ENCODE measurements at regions not wholly inside any gene's neighbourhood (a gene's known extent, or its start where the extent isn't known, plus 50 kb on each side); places are given as distances from the start of the nearest gene placed in this dataset.

DNA sequence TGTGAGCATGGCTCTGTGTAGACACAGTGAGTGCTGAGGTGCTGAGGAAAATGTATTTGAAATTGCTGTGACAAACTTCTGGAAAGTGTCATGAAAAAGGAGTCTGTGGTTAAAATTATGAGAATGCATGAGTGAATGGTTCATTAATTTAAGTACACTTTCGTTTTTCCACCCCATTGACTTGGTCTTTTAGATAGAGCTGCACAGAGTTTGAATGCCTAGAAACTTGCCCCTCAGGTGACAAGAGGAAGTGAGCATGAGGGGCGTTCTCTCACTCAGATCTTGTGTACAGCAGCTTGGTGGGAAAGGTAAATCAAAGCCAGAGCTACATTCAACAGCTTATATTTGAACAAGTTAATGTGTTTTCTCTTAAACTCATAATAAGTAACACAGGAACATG, 296.8 kb downstream of the WDR72 start:
- Mint-ChIP-seq H3K36me3 (ENCODE audit: low read depth) (no peaks in the 10 kb centered on the region), H3K9me3 (no peaks in the 10 kb centered on the region), H3K27me3 (no peaks in the 10 kb centered on the region), H3K27ac (no peak overlapping the region), H3K4me3 (no peak overlapping the region), H3K4me1 (ENCODE audit: low read depth) (no peaks in the 10 kb centered on the region)
- intact Hi-C loops (cut with micrococcal nuclease) = no loop called here

DNA sequence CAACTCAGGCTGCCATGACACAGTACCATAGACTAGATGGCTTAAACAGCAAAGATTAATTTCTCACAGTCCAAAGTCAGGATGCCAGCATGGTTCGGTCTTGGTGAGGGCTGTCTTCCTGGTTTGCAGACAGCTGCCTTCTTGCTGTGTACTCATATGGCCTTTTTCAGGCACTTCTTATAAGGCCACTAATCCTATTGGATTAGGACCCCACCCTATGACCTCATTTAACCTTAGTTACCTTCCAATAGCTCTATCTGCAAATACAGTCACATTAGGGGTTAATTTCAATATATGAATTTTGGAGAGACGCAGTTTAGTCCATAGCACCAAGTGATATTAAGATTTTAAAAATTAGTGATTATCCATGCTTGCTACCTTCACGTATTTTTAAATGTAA, 297.8 kb downstream of the WDR72 start:
- H3K9me3 Mint-ChIP-seq = no peaks in the 10 kb centered on the region
- H3K36me3 Mint-ChIP-seq (ENCODE audit: low read depth) = no peaks in the 10 kb centered on the region
- H3K27ac Mint-ChIP-seq = no peak overlapping the region
- intact Hi-C loops (cut with micrococcal nuclease) = no loop called here
- no peaks in the 10 kb centered on the region for H3K4me1 Mint-ChIP-seq (ENCODE audit: low read depth)
- H3K4me3 Mint-ChIP-seq = no peak overlapping the region
- H3K27me3 Mint-ChIP-seq = no peaks in the 10 kb centered on the region

DNA sequence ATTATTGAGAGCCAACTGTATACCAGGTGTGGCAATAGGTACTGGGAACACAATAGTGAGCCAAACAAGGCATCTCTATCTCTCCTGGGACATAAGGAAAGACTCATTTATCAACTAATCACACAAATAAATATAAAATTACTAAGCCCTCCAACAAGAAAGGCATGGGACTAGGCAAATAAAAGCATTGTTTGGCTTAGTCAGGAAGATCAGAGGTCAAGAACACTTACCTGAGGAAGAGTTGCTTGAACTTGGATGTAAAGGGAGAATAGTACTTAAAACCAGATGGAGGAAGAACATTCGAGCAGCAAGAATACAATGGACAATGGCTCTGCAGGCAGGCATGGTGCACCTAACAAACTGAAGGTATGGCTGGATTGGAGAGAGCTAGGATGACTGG, 300.7 kb downstream of the WDR72 start:
- Mint-ChIP-seq H3K4me3 (no peak overlapping the region), H3K9me3 (no peaks in the 10 kb centered on the region), H3K36me3 (ENCODE audit: low read depth) (no peaks in the 10 kb centered on the region), H3K4me1 (ENCODE audit: low read depth) (no peaks in the 10 kb centered on the region), H3K27me3 (no peaks in the 10 kb centered on the region), H3K27ac (no peak overlapping the region)
- intact Hi-C loops (cut with micrococcal nuclease) = no loop called here

DNA sequence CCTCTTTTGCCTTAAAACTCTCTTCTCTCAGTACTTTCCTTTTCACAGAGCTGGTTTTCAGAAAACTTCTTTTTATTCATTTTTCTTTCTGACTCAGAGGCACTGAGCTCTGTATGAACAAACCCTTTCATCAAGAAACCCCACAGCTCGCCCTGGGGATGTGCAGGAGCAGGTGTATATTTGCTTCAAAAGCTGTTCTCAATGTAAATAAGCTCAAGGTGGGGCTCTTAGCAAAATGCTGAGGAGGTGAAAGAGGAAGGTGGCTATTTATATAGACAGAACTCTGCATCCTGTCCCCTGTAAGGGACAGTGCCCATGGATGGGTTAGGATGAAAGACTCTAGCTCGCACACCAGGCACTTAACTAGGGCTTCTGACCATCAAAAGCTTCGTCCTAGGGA, 302.0 kb downstream of the WDR72 start:
- Mint-ChIP-seq H3K27ac (no peak overlapping the region), H3K27me3 (no peaks in the 10 kb centered on the region), H3K4me3 (no peak overlapping the region), H3K9me3 (no peaks in the 10 kb centered on the region), H3K4me1 (ENCODE audit: low read depth) (no peaks in the 10 kb centered on the region), H3K36me3 (ENCODE audit: low read depth) (no peaks in the 10 kb centered on the region)
- intact Hi-C loops (cut with micrococcal nuclease) = no loop called here

DNA sequence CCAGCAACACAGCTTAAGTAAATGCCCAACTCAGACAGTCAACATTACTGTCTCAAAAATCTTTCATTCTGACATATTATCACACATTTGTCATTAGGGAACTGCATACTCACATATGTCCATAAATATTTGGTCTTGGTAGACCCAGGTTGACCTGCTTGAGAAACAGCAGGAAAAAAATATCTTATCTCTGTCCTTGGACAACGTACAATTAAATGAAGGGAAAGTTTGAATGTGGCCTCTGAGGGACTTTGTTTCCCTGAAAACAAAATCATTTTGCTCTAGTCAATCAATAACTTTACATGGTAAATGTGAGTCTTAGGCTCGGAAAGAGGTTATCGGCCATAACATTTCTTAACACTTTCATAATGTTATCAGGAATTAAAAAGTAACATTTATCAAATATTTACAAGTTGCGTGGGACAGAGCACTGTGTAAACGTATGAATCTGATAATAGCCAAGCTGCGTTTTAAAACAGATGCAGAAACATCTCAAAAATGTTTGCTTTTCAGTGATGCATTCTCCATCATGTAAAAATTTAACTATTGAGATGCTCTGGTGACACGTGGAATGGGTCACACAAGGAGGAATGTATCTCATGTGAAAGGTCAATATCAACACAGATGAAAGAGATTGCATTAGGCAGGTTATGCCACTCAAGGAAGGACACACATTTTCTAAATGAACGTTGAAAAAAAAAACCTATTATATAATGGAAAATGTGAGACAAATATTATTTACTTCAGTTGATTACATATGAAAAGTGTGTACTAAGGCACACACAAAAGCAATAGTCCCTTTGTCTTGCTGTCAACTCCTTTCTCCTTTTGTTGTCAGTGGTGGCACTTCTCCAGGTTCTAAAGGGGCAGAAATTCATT, 304.4 kb downstream of the WDR72 start:
- Mint-ChIP-seq H3K27me3 (no peaks in the 10 kb centered on the region), H3K9me3 (no peaks in the 10 kb centered on the region), H3K36me3 (ENCODE audit: low read depth) (no peaks in the 10 kb centered on the region), H3K4me3 (no peak overlapping the region), H3K27ac (no peak overlapping the region), H3K4me1 (ENCODE audit: low read depth) (no peaks in the 10 kb centered on the region)
- intact Hi-C loops (cut with micrococcal nuclease) = no loop called here

DNA sequence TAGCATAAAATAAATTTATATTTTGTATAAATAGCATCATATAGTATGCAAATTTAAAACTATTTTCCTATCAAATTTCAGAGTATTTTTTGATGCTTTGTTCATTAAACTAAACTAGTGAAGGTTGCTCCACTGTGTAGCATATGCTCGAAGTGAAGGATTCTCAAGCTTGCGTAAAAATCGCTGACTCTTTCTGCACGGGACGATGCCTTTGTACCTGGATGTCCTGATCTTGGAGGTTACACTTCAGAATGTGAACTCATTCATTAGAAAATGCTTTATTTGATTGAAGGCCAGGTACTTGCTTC, 305.0 kb downstream of the WDR72 start:
- Mint-ChIP-seq H3K27me3 (no peaks in the 10 kb centered on the region), H3K27ac (no peak overlapping the region), H3K4me1 (ENCODE audit: low read depth) (no peaks in the 10 kb centered on the region), H3K4me3 (no peak overlapping the region), H3K36me3 (ENCODE audit: low read depth) (no peaks in the 10 kb centered on the region), H3K9me3 (no peaks in the 10 kb centered on the region)
- intact Hi-C loops (cut with micrococcal nuclease) = no loop called here

DNA sequence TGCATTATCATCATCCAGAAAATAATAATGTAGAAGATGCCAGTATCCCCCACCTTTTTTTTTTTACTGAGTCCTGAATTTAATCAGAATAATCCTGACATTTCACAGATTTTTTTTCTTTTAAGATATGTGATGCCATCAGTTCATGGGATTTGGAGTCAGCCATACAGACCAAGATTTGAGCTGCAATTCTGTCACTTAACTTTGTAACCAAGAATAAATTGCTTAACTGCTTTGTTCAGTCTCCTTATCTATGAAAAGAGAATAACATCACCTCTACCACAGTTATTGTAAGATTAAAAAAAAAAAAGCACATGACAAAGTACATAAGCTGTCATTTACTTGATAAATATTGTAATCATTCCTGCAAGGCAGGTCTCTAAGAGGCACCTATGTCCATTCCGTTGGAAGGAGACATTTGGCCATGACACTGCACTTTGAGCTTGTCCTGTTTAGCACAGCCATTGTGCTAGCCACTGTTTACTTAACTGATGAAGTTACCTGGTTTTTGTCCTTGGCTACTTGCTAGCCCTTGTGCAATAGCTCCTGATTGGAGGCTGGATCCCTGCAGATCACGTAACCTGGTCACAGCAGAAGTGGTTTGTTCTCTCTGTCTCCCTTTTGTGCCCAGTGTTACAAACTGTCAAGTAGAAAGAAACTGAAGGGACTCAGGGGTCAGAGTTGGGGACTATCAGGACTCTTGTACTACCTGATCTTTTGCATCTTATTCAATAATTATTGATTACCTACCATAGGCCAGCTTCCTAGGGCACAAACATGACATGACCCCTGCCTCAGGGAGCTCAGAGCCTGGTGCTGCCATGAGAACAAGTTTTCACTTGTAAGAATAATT, 306.0 kb downstream of the WDR72 start:
- H3K27me3 Mint-ChIP-seq = no peaks in the 10 kb centered on the region
- H3K4me1 Mint-ChIP-seq (ENCODE audit: low read depth) = no peaks in the 10 kb centered on the region
- no peak overlapping the region for H3K27ac Mint-ChIP-seq
- intact Hi-C loops (cut with micrococcal nuclease) = no loop called here
- no peaks in the 10 kb centered on the region for H3K36me3 Mint-ChIP-seq (ENCODE audit: low read depth)
- H3K4me3 Mint-ChIP-seq = no peak overlapping the region
- no peaks in the 10 kb centered on the region for H3K9me3 Mint-ChIP-seq

DNA sequence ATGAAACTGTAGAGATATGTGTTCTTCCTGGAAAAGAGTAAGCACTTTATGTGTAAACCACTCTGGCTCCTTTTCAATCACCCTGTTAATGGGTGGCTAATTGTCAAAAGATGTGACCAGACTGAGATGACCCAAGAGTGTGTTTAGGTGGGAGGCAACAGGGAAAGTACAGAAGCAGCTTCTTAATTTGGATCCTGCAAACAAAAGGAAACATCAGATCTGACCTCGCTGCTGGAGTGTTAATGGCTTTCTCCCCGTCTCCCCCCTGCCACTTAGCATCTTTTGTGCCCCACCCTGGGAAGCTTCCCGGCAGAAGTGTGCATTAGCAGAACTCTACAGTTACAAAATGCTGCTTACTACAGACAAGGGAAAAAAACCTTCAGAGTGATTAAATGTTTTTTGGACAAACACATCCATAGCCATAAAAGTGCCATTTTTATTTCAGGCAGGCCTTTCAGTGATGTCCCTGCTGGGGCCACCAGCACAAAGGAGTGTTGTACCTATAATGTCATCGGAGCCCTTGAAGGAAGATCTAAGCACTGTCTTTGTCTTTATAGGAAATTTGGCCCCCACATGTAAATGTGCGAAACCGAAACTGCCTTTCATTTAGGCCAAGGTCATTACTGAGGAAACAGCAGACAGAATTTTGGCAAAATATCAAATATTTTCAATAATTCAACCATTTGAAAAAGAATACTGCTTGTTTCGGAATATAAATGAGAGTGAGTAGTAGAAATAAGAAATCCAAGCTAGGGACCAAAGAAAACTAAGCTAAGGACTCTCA, 311.0 kb downstream of the WDR72 start:
- H3K27ac Mint-ChIP-seq = no peak overlapping the region
- no peaks in the 10 kb centered on the region for H3K36me3 Mint-ChIP-seq (ENCODE audit: low read depth)

DNA sequence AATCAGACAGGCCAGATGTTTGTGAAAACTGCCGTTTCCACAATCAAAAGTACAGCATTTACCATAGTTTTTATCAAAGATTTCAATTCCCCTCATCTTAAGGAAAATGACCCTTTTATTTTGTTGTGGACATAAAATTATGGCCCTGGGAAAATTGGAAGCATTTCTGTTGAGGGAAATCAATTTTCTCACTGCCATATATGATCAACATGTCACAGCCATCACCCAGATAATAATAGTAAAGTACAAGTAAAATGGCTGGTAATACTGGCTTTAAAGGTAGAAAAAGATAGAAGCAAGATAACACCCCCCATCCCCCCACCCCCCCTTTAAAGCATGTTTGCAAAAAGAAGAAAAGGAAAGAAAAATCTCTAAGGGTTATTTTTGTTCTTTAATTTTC, 311.7 kb downstream of the WDR72 start:
- Mint-ChIP-seq H3K4me1 (ENCODE audit: low read depth) (no peaks in the 10 kb centered on the region), H3K27ac (no peak overlapping the region), H3K36me3 (ENCODE audit: low read depth) (no peaks in the 10 kb centered on the region), H3K9me3 (no peaks in the 10 kb centered on the region), H3K27me3 (no peaks in the 10 kb centered on the region), H3K4me3 (no peak overlapping the region)
- intact Hi-C loops (cut with micrococcal nuclease) = no loop called here

More for the DNA sequence above, 311.0 kb downstream of the WDR72 start:
- no peaks in the 10 kb centered on the region for H3K27me3 Mint-ChIP-seq
- no peaks in the 10 kb centered on the region for H3K9me3 Mint-ChIP-seq
- H3K4me3 Mint-ChIP-seq = no peak overlapping the region
- no peaks in the 10 kb centered on the region for H3K4me1 Mint-ChIP-seq (ENCODE audit: low read depth)
- intact Hi-C loops (cut with micrococcal nuclease) = no loop called here

DNA sequence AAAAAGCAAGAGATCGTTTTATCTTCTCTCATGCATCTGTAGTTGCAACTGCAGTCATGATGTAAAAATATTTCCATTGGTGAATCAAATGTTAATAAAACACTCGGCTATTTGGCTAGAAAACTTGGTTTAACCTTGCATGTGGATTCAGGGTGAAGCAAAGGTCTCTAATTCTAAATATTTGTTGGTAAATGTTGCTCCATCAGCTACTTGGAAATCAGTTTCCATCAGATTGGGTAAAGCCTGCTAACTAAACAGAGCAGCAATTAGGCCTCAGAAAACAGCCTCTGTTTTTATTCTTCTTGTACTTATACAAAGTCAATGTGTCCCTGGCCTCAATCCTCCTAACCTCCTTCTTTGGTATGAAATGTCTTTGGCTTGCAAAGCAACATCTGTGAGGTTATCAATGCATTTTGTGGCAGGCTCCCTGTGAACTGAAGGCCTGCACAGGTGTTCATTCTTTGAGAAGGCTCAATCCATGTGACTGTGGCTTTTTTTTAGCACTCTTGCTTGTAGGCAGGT, 312.3 kb downstream of the WDR72 start:
- no peaks in the 10 kb centered on the region for H3K9me3 Mint-ChIP-seq
- no peaks in the 10 kb centered on the region for H3K4me1 Mint-ChIP-seq (ENCODE audit: low read depth)
- intact Hi-C loops (cut with micrococcal nuclease) = no loop called here
- no peak overlapping the region for H3K27ac Mint-ChIP-seq
- H3K4me3 Mint-ChIP-seq = no peak overlapping the region
- H3K27me3 Mint-ChIP-seq = no peaks in the 10 kb centered on the region
- H3K36me3 Mint-ChIP-seq (ENCODE audit: low read depth) = no peaks in the 10 kb centered on the region

DNA sequence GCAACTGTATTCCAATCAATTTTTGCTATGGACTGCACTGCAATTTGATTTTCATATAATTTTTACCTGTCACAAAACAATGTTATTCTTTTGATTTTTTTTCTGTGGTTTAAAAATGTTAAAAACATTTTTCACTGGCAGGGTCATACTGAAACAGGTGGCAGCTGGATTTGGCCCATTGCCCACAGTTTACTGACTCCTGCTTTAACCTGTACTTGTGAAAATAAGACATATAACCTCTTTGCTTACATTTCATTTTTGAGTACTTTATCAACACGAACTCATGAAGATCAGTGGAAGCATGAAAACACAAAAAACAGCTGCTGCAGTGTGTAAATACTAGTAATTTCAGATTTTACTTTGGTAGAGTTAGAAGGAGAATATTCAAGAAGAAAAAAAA, 313.1 kb downstream of the WDR72 start:
- Mint-ChIP-seq H3K4me3 (no peak overlapping the region), H3K27ac (no peak overlapping the region), H3K36me3 (ENCODE audit: low read depth) (no peaks in the 10 kb centered on the region), H3K9me3 (no peaks in the 10 kb centered on the region), H3K27me3 (no peaks in the 10 kb centered on the region), H3K4me1 (ENCODE audit: low read depth) (no peaks in the 10 kb centered on the region)
- intact Hi-C loops (cut with micrococcal nuclease) = no loop called here

DNA sequence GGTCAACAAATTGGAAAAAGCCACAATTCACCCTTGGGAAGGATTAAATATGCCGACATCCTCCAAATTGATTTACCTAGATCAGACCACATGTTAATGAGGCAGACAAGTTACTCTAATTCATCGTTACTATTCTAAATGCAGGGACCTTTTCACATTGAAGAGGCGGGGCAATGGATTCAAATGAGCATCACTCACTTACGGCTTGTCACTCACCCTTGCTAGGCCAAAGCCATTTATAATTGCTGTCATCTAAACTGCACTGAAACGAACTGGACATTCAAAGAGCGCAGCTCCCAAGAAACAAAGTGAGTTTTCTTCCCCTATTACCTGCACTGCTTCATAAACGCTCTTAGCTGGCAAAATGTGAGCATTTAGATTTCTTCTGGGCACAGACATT, 313.9 kb downstream of the WDR72 start:
- no peaks in the 10 kb centered on the region for H3K36me3 Mint-ChIP-seq (ENCODE audit: low read depth)
- no peak overlapping the region for H3K27ac Mint-ChIP-seq
- H3K4me1 Mint-ChIP-seq (ENCODE audit: low read depth) = no peaks in the 10 kb centered on the region
- no peaks in the 10 kb centered on the region for H3K27me3 Mint-ChIP-seq
- H3K9me3 Mint-ChIP-seq = no peaks in the 10 kb centered on the region
- H3K4me3 Mint-ChIP-seq = no peak overlapping the region
- intact Hi-C loops (cut with micrococcal nuclease) = no loop called here

DNA sequence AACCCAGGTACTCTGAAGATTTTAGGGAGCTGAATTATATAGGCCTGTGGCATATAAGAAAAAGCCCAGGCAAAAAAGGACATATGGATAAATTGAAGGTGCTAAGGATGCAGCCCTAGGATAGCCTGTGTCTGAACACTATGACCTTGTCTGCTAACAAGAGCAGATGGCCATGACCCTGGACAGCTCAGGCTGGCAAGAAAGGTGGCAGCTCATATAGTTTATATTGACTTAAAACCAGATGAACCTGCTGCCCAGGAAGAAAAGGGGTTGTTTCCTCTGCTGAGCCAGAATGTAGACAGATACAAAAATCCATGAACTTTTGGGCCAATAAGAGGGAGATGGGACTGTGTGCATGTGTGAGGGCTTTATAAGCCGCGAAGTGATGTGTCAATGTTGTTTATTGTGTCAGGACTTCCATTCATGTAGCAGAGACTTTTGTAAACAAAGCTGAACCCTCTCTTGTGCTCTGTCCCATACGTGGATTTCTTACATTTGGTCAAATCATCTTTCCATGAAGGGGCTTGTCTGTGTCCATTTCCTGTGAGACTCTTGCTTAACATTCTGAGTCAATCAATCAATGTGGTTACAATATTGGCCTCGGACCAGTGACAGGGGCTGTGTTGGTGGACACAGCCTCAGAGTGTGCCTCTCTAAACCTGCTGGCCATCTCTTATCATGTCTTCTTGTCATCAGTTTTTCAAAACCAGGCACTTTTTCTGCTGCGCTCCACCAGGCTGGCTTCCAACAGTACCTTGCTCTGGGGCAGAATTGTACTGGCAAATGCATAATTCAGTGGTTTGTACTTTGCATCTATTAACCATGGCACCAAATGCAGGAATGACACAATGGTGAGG, 321.2 kb downstream of the WDR72 start:
- no peaks in the 10 kb centered on the region for H3K27me3 Mint-ChIP-seq
- H3K4me3 Mint-ChIP-seq = no peak overlapping the region
- no peaks in the 10 kb centered on the region for H3K9me3 Mint-ChIP-seq
- no peak overlapping the region for H3K27ac Mint-ChIP-seq
- intact Hi-C loops (cut with micrococcal nuclease) = no loop called here
- no peaks in the 10 kb centered on the region for H3K4me1 Mint-ChIP-seq (ENCODE audit: low read depth)
- H3K36me3 Mint-ChIP-seq (ENCODE audit: low read depth) = no peaks in the 10 kb centered on the region
